ENCODE measurements at regions not wholly inside any gene's neighbourhood (a gene's known extent, or its start where the extent isn't known, plus 50 kb on each side); places are given as distances from the start of the nearest gene placed in this dataset.

GRCh38 chr7:46164629-46165028, 243.6 kb upstream of the IGFBP3 start:
- no peaks in the 10 kb centered on the region for H3K79me2 ChIP-seq (ENCODE audit: insufficient read depth, low read length)
- no peaks in the 10 kb centered on the region for H3K27me3 ChIP-seq (ENCODE audit: insufficient read depth, low read length)
- no peak overlapping the region for H3K4me2 ChIP-seq (ENCODE audit: insufficient read depth, low read length)
- no peak for TF ChIP-seq CTCF (IDR thresholded peaks at IDR 0.05; ENCODE audit: extremely low read depth, low read depth, low read length)
- H4K20me1 ChIP-seq (ENCODE audit: insufficient read depth, low read length), result no peaks in the 10 kb centered on the region
- no peak overlapping the region for H3K4me3 ChIP-seq (ENCODE audit: insufficient read depth, low read length)
- no peak for DNase-seq (ENCODE audit: insufficient read length, low spot score, missing footprints)
- peak overlapping the region; percentile 76 for H3K27ac ChIP-seq (ENCODE audit: low read depth, low read length)
- no peak overlapping the region for H2AFZ ChIP-seq (ENCODE audit: low read length)
- H3K36me3 ChIP-seq (ENCODE audit: insufficient read depth, low read length), result no peaks in the 10 kb centered on the region
- peaks cover 35% of the 10 kb centered on the region for H3K4me1 ChIP-seq (ENCODE audit: insufficient read depth, low read length)
- no peaks in the 10 kb centered on the region for H3K9me3 ChIP-seq (ENCODE audit: low read depth, low read length)

- no peak for TF ChIP-seq CTCF (IDR thresholded peaks at IDR 0.05; ENCODE audit: extremely low read depth, low read depth, low read length)
- H3K79me2 ChIP-seq (ENCODE audit: insufficient read depth, low read length), result no peaks in the 10 kb centered on the region
- no peak overlapping the region for H2AFZ ChIP-seq (ENCODE audit: low read length)
- H3K4me3 ChIP-seq (ENCODE audit: insufficient read depth, low read length), result no peak overlapping the region
- H3K27me3 ChIP-seq (ENCODE audit: insufficient read depth, low read length), result no peaks in the 10 kb centered on the region
- no peak overlapping the region for H3K27ac ChIP-seq (ENCODE audit: low read depth, low read length)
- peaks cover 27% of the 10 kb centered on the region for H3K4me1 ChIP-seq (ENCODE audit: insufficient read depth, low read length)
- H3K36me3 ChIP-seq (ENCODE audit: insufficient read depth, low read length), result no peaks in the 10 kb centered on the region
- H4K20me1 ChIP-seq (ENCODE audit: insufficient read depth, low read length), result no peaks in the 10 kb centered on the region
- no peak overlapping the region for H3K4me2 ChIP-seq (ENCODE audit: insufficient read depth, low read length)
- DNase-seq (ENCODE audit: insufficient read length, low spot score, missing footprints), result no peak
- no peaks in the 10 kb centered on the region for H3K9me3 ChIP-seq (ENCODE audit: low read depth, low read length)
Measured at GRCh38 chr7:46163246-46163645, 242.2 kb upstream of the IGFBP3 start.

- Histone ChIP-seq H4K20me1 (ENCODE audit: insufficient read depth, low read length) (no peaks in the 10 kb centered on the region), H3K4me1 (ENCODE audit: insufficient read depth, low read length) (peaks cover 27% of the 10 kb centered on the region), H3K79me2 (ENCODE audit: insufficient read depth, low read length) (no peaks in the 10 kb centered on the region), H2AFZ (ENCODE audit: low read length) (no peak overlapping the region), H3K27me3 (ENCODE audit: insufficient read depth, low read length) (no peaks in the 10 kb centered on the region), H3K4me2 (ENCODE audit: insufficient read depth, low read length) (no peak overlapping the region), H3K36me3 (ENCODE audit: insufficient read depth, low read length) (no peaks in the 10 kb centered on the region), H3K27ac (ENCODE audit: low read depth, low read length) (no peak overlapping the region), H3K4me3 (ENCODE audit: insufficient read depth, low read length) (no peak overlapping the region), H3K9me3 (ENCODE audit: low read depth, low read length) (no peaks in the 10 kb centered on the region)
- DNase-seq (ENCODE audit: insufficient read length, low spot score, missing footprints), result no peak
- no peak for TF ChIP-seq CTCF (IDR thresholded peaks at IDR 0.05; ENCODE audit: extremely low read depth, low read depth, low read length)
Measured at GRCh38 chr7:46162609-46163008, 241.5 kb upstream of the IGFBP3 start.

GRCh38 chr7:46160861-46161260, 239.8 kb upstream of the IGFBP3 start:
- Histone ChIP-seq H2AFZ (ENCODE audit: low read length) (no peak overlapping the region), H3K27ac (ENCODE audit: low read depth, low read length) (peak overlapping the region; percentile 28), H3K4me2 (ENCODE audit: insufficient read depth, low read length) (no peak overlapping the region)

More at GRCh38 chr7:46160861-46161260, 239.8 kb upstream of the IGFBP3 start:
- Histone ChIP-seq H4K20me1 (ENCODE audit: insufficient read depth, low read length) (no peaks in the 10 kb centered on the region), H3K79me2 (ENCODE audit: insufficient read depth, low read length) (no peaks in the 10 kb centered on the region), H3K4me3 (ENCODE audit: insufficient read depth, low read length) (no peak overlapping the region), H3K4me1 (ENCODE audit: insufficient read depth, low read length) (peaks cover 26% of the 10 kb centered on the region), H3K27me3 (ENCODE audit: insufficient read depth, low read length) (no peaks in the 10 kb centered on the region), H3K36me3 (ENCODE audit: insufficient read depth, low read length) (no peaks in the 10 kb centered on the region), H3K9me3 (ENCODE audit: low read depth, low read length) (no peaks in the 10 kb centered on the region)
- TF ChIP-seq CTCF (IDR thresholded peaks at IDR 0.05; ENCODE audit: extremely low read depth, low read depth, low read length), result no peak
- no peak for DNase-seq (ENCODE audit: insufficient read length, low spot score, missing footprints)

Measured in osteoblast (primary cell).